ENCODE measurements at regions not wholly inside any gene's neighbourhood (a gene's known extent, or its start where the extent isn't known, plus 50 kb on each side); places are given as distances from the start of the nearest gene placed in this dataset.

GRCh38 chr5:89042746-89043145 is 159.8 kb upstream of the MEF2C start:
- TF ChIP-seq, protein P1, sequence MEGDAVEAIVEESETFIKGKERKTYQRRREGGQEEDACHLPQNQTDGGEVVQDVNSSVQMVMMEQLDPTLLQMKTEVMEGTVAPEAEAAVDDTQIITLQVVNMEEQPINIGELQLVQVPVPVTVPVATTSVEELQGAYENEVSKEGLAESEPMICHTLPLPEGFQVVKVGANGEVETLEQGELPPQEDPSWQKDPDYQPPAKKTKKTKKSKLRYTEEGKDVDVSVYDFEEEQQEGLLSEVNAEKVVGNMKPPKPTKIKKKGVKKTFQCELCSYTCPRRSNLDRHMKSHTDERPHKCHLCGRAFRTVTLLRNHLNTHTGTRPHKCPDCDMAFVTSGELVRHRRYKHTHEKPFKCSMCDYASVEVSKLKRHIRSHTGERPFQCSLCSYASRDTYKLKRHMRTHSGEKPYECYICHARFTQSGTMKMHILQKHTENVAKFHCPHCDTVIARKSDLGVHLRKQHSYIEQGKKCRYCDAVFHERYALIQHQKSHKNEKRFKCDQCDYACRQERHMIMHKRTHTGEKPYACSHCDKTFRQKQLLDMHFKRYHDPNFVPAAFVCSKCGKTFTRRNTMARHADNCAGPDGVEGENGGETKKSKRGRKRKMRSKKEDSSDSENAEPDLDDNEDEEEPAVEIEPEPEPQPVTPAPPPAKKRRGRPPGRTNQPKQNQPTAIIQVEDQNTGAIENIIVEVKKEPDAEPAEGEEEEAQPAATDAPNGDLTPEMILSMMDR (IDR thresholded peaks at IDR 0.05) = no peak
- TF ChIP-seq ZFX (IDR thresholded peaks at IDR 0.05; ENCODE audit: borderline replicate concordance) = no peak
